ENCODE measurements at regions not wholly inside any gene's neighbourhood (a gene's known extent, or its start where the extent isn't known, plus 50 kb on each side); places are given as distances from the start of the nearest gene placed in this dataset.

GRCh38 chr3:181631901-181632300 is 79.8 kb upstream of the SOX2 start:
- no peak overlapping the region for H2AFZ ChIP-seq
- TF ChIP-seq CTCF (IDR thresholded peaks at IDR 0.05), result no peak
- no peaks in the 10 kb centered on the region for H3K79me2 ChIP-seq
- H3K4me1 ChIP-seq, result no peaks in the 10 kb centered on the region
- H3K36me3 ChIP-seq (ENCODE audit: control insufficient read depth, insufficient read depth, low read length), result no peaks in the 10 kb centered on the region
- H3K9me3 ChIP-seq (ENCODE audit: control insufficient read depth, low read length), result no peaks in the 10 kb centered on the region
- H3K4me3 ChIP-seq (ENCODE audit: low read depth, low read length), result no peak overlapping the region
- no peak overlapping the region for H3K9ac ChIP-seq
- H3K27ac ChIP-seq, result no peak overlapping the region
- H3K27me3 ChIP-seq (ENCODE audit: control insufficient read depth, insufficient read depth, low read length), result no peaks in the 10 kb centered on the region
- no peak overlapping the region for H3K4me2 ChIP-seq (ENCODE audit: low read length)

- Histone ChIP-seq H3K27ac (no peak overlapping the region), H3K27me3 (ENCODE audit: control insufficient read depth, insufficient read depth, low read length) (no peaks in the 10 kb centered on the region), H3K4me2 (ENCODE audit: low read length) (no peak overlapping the region), H3K36me3 (ENCODE audit: control insufficient read depth, insufficient read depth, low read length) (no peaks in the 10 kb centered on the region), H3K9me3 (ENCODE audit: control insufficient read depth, low read length) (no peaks in the 10 kb centered on the region), H2AFZ (no peak overlapping the region), H3K4me1 (no peaks in the 10 kb centered on the region), H3K9ac (no peak overlapping the region), H3K4me3 (ENCODE audit: low read depth, low read length) (no peak overlapping the region), H3K79me2 (no peaks in the 10 kb centered on the region)
- no peak for TF ChIP-seq CTCF (IDR thresholded peaks at IDR 0.05)
These were observed 80.9 kb upstream of the SOX2 start for GRCh38 chr3:181630853-181631252.

- H3K36me3 ChIP-seq (ENCODE audit: control insufficient read depth, insufficient read depth, low read length), result no peaks in the 10 kb centered on the region
- H3K4me3 ChIP-seq (ENCODE audit: low read depth, low read length), result no peak overlapping the region
- no peaks in the 10 kb centered on the region for H3K4me1 ChIP-seq
- no peak overlapping the region for H3K27ac ChIP-seq
- H2AFZ ChIP-seq, result no peak overlapping the region
- H3K79me2 ChIP-seq, result no peaks in the 10 kb centered on the region
- no peak overlapping the region for H3K9ac ChIP-seq
- TF ChIP-seq CTCF (IDR thresholded peaks at IDR 0.05), result no peak
- no peak overlapping the region for H3K4me2 ChIP-seq (ENCODE audit: low read length)
- no peaks in the 10 kb centered on the region for H3K27me3 ChIP-seq (ENCODE audit: control insufficient read depth, insufficient read depth, low read length)
- no peaks in the 10 kb centered on the region for H3K9me3 ChIP-seq (ENCODE audit: control insufficient read depth, low read length)
These were observed 82.0 kb upstream of the SOX2 start for GRCh38 chr3:181629711-181630110.

- no peaks in the 10 kb centered on the region for H3K9me3 ChIP-seq (ENCODE audit: control insufficient read depth, low read length)
- no peaks in the 10 kb centered on the region for H3K27me3 ChIP-seq (ENCODE audit: control insufficient read depth, insufficient read depth, low read length)
- H3K27ac ChIP-seq, result no peak overlapping the region
- H3K4me1 ChIP-seq, result no peaks in the 10 kb centered on the region
- no peak overlapping the region for H3K9ac ChIP-seq
- no peaks in the 10 kb centered on the region for H3K79me2 ChIP-seq
- no peak overlapping the region for H3K4me2 ChIP-seq (ENCODE audit: low read length)
- no peak overlapping the region for H2AFZ ChIP-seq
- H3K4me3 ChIP-seq (ENCODE audit: low read depth, low read length), result no peak overlapping the region
- no peaks in the 10 kb centered on the region for H3K36me3 ChIP-seq (ENCODE audit: control insufficient read depth, insufficient read depth, low read length)
- TF ChIP-seq CTCF (IDR thresholded peaks at IDR 0.05), result no peak
These were observed 82.7 kb upstream of the SOX2 start for GRCh38 chr3:181629029-181629428.

- Histone ChIP-seq H3K27ac (no peak overlapping the region), H3K9me3 (ENCODE audit: control insufficient read depth, low read length) (no peaks in the 10 kb centered on the region), H3K79me2 (no peaks in the 10 kb centered on the region), H3K4me2 (ENCODE audit: low read length) (no peak overlapping the region), H3K9ac (no peak overlapping the region), H3K4me1 (no peaks in the 10 kb centered on the region), H2AFZ (no peak overlapping the region), H3K27me3 (ENCODE audit: control insufficient read depth, insufficient read depth, low read length) (no peaks in the 10 kb centered on the region), H3K4me3 (ENCODE audit: low read depth, low read length) (no peak overlapping the region), H3K36me3 (ENCODE audit: control insufficient read depth, insufficient read depth, low read length) (no peaks in the 10 kb centered on the region)
- no peak for TF ChIP-seq CTCF (IDR thresholded peaks at IDR 0.05)
These were observed 83.3 kb upstream of the SOX2 start for GRCh38 chr3:181628384-181628783.
